ENCODE measurements at regions not wholly inside any gene's neighbourhood (a gene's known extent, or its start where the extent isn't known, plus 50 kb on each side); places are given as distances from the start of the nearest gene placed in this dataset.

DNA sequence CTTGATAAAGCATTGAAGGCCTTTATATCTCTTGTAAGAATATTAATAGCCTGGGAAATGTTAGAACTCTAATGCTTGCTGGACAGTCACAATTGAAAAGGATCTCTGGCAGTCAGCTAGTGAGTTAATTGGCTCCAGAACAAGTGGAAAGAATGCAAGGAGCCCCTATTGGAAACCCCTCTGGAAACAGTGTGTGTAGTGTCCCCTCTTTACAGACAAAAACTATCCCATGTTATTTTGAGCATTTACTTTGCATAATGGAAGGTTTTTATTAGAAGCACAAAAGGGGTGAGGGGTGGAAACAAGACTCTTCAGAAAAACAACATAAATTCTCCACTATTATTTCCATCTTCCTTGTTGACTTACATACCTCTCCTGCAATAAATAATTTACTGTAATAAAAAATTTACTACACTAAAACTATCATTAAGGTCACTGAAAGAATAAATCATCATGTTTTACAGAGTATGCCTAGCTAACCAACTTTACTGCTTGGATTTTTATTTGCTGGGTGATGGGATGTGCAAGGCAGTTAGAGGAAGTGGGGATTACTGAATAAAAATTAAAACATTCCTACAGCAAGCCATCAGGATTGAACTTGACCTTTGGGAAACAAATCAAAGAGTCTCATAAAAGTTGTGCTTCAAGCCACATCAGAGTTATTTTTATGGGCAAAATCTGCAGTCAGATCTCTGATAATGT, 610.4 kb downstream of the TBC1D4 start:
- no peak overlapping the region for H2BK12ac ChIP-seq (ENCODE audit: low read depth, low read length)
- ChIA-PET POLR2A (ENCODE audit: partially characterized antibody) (no interaction called here), CTCF (ENCODE audit: partially characterized antibody) (interaction anchor here (0.5 to 0.9 kb wide), 2 partner anchors 348 to 1059 kb away, joined by 3 read pairs; no protein-coding TSS in a partner anchor)
- TF ChIP-seq CBX5 (IDR thresholded peaks at IDR 0.05; ENCODE audit: low read depth, low read length) (no peak), POLR2A (IDR thresholded peaks at IDR 0.05; ENCODE audit: control extremely low read depth in 1 of 2, low read depth in 2 of 2, low read length in 2 of 2) (no peak), BCL11A (IDR thresholded peaks at IDR 0.05; ENCODE audit: low read depth in 2 of 2, low read length in 2 of 2) (no peak), KDM4A (IDR thresholded peaks at IDR 0.05; ENCODE audit: low read depth, low read length, severe bottlenecking) (no peak), KDM1A (IDR thresholded peaks at IDR 0.05; ENCODE audit: borderline replicate concordance, low read length) (no peak), SP1 (IDR thresholded peaks at IDR 0.05; ENCODE audit: low read depth, low read length) (no peak), RAD21 (IDR thresholded peaks at IDR 0.05 in 1 of 2, conservative IDR thresholded peaks at IDR 0.05 in 1 of 2; ENCODE audit: low read depth in 2 of 2, low read length in 2 of 2) (no peak)
- TF ChIP-seq, protein P1, sequence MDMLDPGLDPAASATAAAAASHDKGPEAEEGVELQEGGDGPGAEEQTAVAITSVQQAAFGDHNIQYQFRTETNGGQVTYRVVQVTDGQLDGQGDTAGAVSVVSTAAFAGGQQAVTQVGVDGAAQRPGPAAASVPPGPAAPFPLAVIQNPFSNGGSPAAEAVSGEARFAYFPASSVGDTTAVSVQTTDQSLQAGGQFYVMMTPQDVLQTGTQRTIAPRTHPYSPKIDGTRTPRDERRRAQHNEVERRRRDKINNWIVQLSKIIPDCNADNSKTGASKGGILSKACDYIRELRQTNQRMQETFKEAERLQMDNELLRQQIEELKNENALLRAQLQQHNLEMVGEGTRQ (IDR thresholded peaks at IDR 0.05; ENCODE audit: low read length): no peak

More for the DNA sequence above, 610.4 kb downstream of the TBC1D4 start:
- H2AK5ac ChIP-seq (ENCODE audit: low read depth, low read length): no peak overlapping the region
- no peak overlapping the region for H3K27ac ChIP-seq (ENCODE audit: low read depth, low read length)
- no peaks in the 10 kb centered on the region for H3K27me3 ChIP-seq (replicated peaks in 1 of 4; ENCODE audit: control insufficient read depth in 3 of 4, extremely low read depth in 1 of 4, insufficient read depth in 3 of 4, low read length in 3 of 4)
- H4K20me1 ChIP-seq (replicated peaks in 1 of 2; ENCODE audit: control insufficient read depth in 1 of 2, insufficient read depth in 2 of 2, low read length in 2 of 2): no peaks in the 10 kb centered on the region
- H2BK20ac ChIP-seq (ENCODE audit: low read length): no peak overlapping the region
- H3K23me2 ChIP-seq (ENCODE audit: low read depth, low read length): no peaks in the 10 kb centered on the region; the same call in 1 of the 2 replicates
- DNase-seq (ENCODE audit: low read depth in 1 of 2, low spot score in 2 of 2) (no peak), FAIRE-seq (no peak)
- no peaks in the 10 kb centered on the region for H3K79me1 ChIP-seq (ENCODE audit: low read depth, low read length)
- H3K23ac ChIP-seq (ENCODE audit: insufficient read length): no peak overlapping the region
- H4K91ac ChIP-seq (replicated peaks; ENCODE audit: insufficient read length, low read length): no peak overlapping the region
- no peak overlapping the region for H3K14ac ChIP-seq (ENCODE audit: insufficient read length)
- no peaks in the 10 kb centered on the region for H3K4me1 ChIP-seq (replicated peaks in 1 of 4; ENCODE audit: control insufficient read depth in 3 of 4, insufficient read depth in 4 of 4, low read length in 3 of 4)
- H2BK5ac ChIP-seq (ENCODE audit: low read depth, low read length): no peak overlapping the region
- no peaks in the 10 kb centered on the region for H3K36me3 ChIP-seq (ENCODE audit: control insufficient read depth in 2 of 4, insufficient read depth in 4 of 4, low read length in 3 of 4)
- H2BK120ac ChIP-seq (replicated peaks; ENCODE audit: low read depth, low read length): no peak overlapping the region
- H4K8ac ChIP-seq (ENCODE audit: extremely low read depth, insufficient read depth, low read length): no peak overlapping the region
- H2AFZ ChIP-seq (ENCODE audit: low read length): no peak overlapping the region
- H3K4ac ChIP-seq (replicated peaks; ENCODE audit: insufficient read length, low read depth, low read length): no peak overlapping the region
- no peak overlapping the region for H3K56ac ChIP-seq (replicated peaks; ENCODE audit: insufficient read length, low read depth, low read length)
- H3K79me2 ChIP-seq (ENCODE audit: control insufficient read depth in 1 of 2, insufficient read depth in 2 of 2, low read length in 2 of 2): no peaks in the 10 kb centered on the region
- no peak overlapping the region for H4K5ac ChIP-seq (ENCODE audit: insufficient read length, low read depth, low read length)
- no peak overlapping the region for H3K18ac ChIP-seq (ENCODE audit: extremely low read depth, low read length)
- H3K4me3 ChIP-seq (ENCODE audit: extremely low read depth in 1 of 4, insufficient read depth in 2 of 4, low read depth in 3 of 4, low read length in 4 of 4): no peak overlapping the region
- no peaks in the 10 kb centered on the region for H3K9me3 ChIP-seq (ENCODE audit: insufficient read depth in 2 of 2, low read depth in 1 of 2, low read length in 1 of 2)
- H3K4me2 ChIP-seq (ENCODE audit: insufficient read depth in 1 of 2, low read depth in 2 of 2, low read length in 2 of 2): no peak overlapping the region
- no peak overlapping the region for H3K9ac ChIP-seq (replicated peaks in 1 of 4; ENCODE audit: extremely low read depth in 1 of 4, low read depth in 3 of 4, low read length in 3 of 4)
- no peak overlapping the region for H2BK15ac ChIP-seq (ENCODE audit: low read length)
